SK-N-MC (cell line): ENCODE measurements at regions not wholly inside any gene's neighbourhood (a gene's known extent, or its start where the extent isn't known, plus 50 kb on each side); places are given as distances from the start of the nearest gene placed in this dataset.

Experiments used
- DNase-seq: peaks from one replicate; pipeline ENCODE4 v3.0.0-alpha.2; 2011; ENCODE audit warnings: low read depth, low spot score
- H3K27ac ChIP-seq: fragments of 200-600 bp; sonication (generic); 2 replicates; pipeline ENCODE4 v1.5.1; 2016; ENCODE audit warnings: mixed run types
- H3K36me3 ChIP-seq: fragments of 200-600 bp; sonication (generic); 2 replicates; pipeline ENCODE4 v1.6.1; 2017; ENCODE audit warnings: antibody characterized with exemption, low read length, mixed read lengths; ENCODE audit not compliant: insufficient read depth
- H3K4me3 ChIP-seq: fragments of 200-600 bp; sonication (generic); 2 replicates; pipeline ENCODE4 v1.5.1; 2016
- H3K9ac ChIP-seq: fragments of 200-600 bp; sonication (generic); 2 replicates; pipeline ENCODE4 v1.8.0; 2017; ENCODE audit warnings: mixed run types, mixed read lengths; ENCODE audit not compliant: insufficient read length
- H3K9me3 ChIP-seq: fragments of 200-600 bp; sonication (generic); 2 replicates; pipeline ENCODE4 v1.6.1; 2017; ENCODE audit warnings: low read depth, mild to moderate bottlenecking, antibody characterized with exemption, low read length, moderate library complexity, mixed read lengths
- EZH2 ChIP-seq: fragments of 200-600 bp; sonication (generic); IDR thresholded peaks from one replicate; pipeline ENCODE4 v1.6.1; 2017; ENCODE audit warnings: antibody characterized with exemption
- FOXP2 ChIP-seq: optimal IDR thresholded peaks from 2 replicates; pipeline ENCODE3; 2011; ENCODE audit warnings: mild to moderate bottlenecking, moderate library complexity; ENCODE audit not compliant: insufficient read depth; ENCODE audit errors: extremely low read length, control extremely low read depth
- POLR2AphosphoS5 ChIP-seq: IDR thresholded peaks from 2 replicates; pipeline ENCODE4 v1.6.1; 2012; ENCODE audit warnings: mild to moderate bottlenecking, low read depth, low read length, borderline replicate concordance

DNA sequence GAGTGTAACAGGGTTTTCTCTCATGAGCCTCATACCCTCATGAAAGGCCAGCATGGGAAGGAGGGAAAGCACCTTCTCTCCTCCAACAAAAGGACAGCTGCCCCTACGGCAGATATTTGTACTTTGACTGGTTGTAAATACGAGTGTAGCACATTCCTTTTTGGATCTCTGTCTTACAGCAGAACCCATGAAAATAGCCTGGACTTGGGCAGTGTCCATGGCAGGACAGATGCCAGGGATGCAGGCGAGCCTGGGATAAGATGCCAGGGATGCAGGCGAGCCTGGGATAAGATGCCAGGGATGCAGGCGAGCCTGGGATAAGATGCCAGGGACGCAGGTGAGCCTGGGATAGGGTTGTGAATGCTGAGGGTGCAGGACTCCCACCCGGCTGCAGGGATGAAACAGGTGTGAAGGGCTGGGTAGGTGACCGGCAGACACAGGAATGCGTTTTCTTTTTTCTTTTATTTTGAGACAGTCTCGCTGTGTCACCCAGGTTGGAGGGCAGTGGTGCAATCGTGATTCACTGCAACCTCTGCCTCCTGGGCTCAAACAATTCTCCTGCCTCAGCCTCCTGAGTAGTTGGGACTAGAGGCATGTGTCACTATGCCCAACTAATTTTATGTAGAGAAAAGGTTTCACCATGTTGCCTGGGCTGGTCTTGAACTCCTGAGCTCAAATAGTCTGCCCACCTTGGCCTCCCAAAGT lies 120.0 kb downstream of the BEGAIN start:
- Histone ChIP-seq H3K27ac (no peak overlapping the region), H3K9me3 (no peaks in the 10 kb centered on the region), H3K9ac (no peak overlapping the region), H3K4me3 (no peak overlapping the region), H3K36me3 (no peaks in the 10 kb centered on the region)
- no peak for TF ChIP-seq POLR2AphosphoS5
- no peak for TF ChIP-seq FOXP2
- no peak for TF ChIP-seq EZH2
- DNase-seq, result no peak

GRCh38 chr14:100467939-100468338 lies 119.3 kb downstream of the BEGAIN start:
- H3K27ac ChIP-seq, result no peak overlapping the region
- H3K9ac ChIP-seq, result no peak overlapping the region
- TF ChIP-seq POLR2AphosphoS5 (no peak), FOXP2 (no peak), EZH2 (no peak)
- H3K36me3 ChIP-seq, result no peaks in the 10 kb centered on the region
- no peak overlapping the region for H3K4me3 ChIP-seq
- H3K9me3 ChIP-seq, result no peaks in the 10 kb centered on the region
- DNase-seq, result no peak

DNA sequence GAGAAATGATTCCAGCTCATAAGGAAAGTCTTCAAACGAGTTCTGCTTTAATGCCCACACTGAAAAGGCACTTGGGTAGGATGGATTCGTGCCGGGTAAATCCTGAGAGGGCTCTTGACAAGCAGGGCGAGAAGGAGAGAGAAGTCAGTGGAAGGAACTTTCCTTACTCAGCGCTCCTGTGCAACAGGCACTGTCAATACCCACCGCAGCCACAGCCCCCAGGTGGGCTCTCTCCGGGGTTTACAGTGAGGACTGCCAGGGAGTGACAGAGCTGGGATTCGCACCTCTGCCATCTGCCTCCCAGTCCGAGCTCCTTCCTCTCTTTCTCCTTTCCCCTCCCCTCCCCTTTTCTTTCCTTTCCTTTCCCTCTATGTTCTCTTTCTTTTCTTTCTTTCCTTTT lies 118.7 kb downstream of the BEGAIN start:
- Histone ChIP-seq H3K36me3 (no peaks in the 10 kb centered on the region), H3K9me3 (no peaks in the 10 kb centered on the region), H3K27ac (no peak overlapping the region), H3K9ac (no peak overlapping the region), H3K4me3 (no peak overlapping the region)
- TF ChIP-seq EZH2 (no peak), FOXP2 (no peak), POLR2AphosphoS5 (no peak)
- DNase-seq, result no peak

- no peak overlapping the region for H3K9ac ChIP-seq
- TF ChIP-seq EZH2 (no peak), POLR2AphosphoS5 (no peak), FOXP2 (no peak)
- no peak overlapping the region for H3K27ac ChIP-seq
- no peaks in the 10 kb centered on the region for H3K36me3 ChIP-seq
- DNase-seq, result no peak
- no peak overlapping the region for H3K4me3 ChIP-seq
- H3K9me3 ChIP-seq, result no peaks in the 10 kb centered on the region
These were observed 117.3 kb downstream of the BEGAIN start for GRCh38 chr14:100469632-100470522.

DNA sequence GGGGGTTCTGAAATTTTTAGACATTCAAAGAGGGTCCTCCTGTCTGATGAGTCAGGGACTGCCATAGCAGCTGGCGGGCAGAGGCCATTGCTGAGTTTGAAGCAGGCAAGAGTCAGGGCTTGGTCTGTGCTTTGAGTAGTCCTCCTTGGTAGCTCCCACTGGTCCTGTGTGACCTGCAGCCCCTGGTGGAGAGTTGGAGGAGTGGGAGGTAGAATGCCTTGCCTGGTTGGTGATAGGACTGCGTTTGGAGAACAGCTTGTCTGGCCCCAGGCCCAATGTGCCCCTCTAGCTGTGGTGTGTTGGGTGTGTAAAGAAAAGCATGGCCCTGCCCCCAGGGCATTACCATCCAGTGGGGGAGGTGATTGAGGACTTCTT lies 116.7 kb downstream of the BEGAIN start:
- Histone ChIP-seq H3K9me3 (no peaks in the 10 kb centered on the region), H3K27ac (no peak overlapping the region), H3K9ac (no peak overlapping the region), H3K36me3 (no peaks in the 10 kb centered on the region), H3K4me3 (no peak overlapping the region)
- TF ChIP-seq POLR2AphosphoS5 (no peak), FOXP2 (no peak)
- no peak for DNase-seq

- Histone ChIP-seq H3K9ac (no peak overlapping the region), H3K4me3 (no peak overlapping the region), H3K36me3 (no peaks in the 10 kb centered on the region), H3K27ac (no peak overlapping the region), H3K9me3 (no peaks in the 10 kb centered on the region)
- TF ChIP-seq EZH2 (no peak), FOXP2 (no peak), POLR2AphosphoS5 (no peak)
- DNase-seq, result no peak
These were observed 115.7 kb downstream of the BEGAIN start for GRCh38 chr14:100471441-100472093.

DNA sequence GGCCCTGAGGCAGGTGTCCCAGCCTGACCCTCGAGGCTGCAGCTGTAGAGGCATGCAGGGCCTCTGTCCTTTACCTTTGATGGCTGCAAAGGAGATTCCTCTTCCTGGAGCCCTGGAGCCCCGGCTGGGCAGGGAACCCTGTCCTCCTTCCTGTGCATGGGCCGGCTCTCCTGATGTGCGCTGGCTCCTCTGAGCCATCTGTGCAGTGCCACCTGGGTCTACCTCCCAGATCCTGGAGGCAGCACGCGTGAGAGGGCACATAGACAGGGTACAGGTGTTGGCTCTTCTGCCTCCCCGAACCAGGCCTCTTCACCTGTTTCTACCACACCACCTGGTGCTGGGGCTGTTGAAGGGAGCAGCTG lies 115.1 kb downstream of the BEGAIN start:
- Histone ChIP-seq H3K9me3 (no peaks in the 10 kb centered on the region), H3K4me3 (no peak overlapping the region), H3K9ac (no peak overlapping the region), H3K36me3 (no peaks in the 10 kb centered on the region), H3K27ac (no peak overlapping the region)
- TF ChIP-seq FOXP2 (no peak), POLR2AphosphoS5 (no peak), EZH2 (no peak)
- no peak for DNase-seq

DNA sequence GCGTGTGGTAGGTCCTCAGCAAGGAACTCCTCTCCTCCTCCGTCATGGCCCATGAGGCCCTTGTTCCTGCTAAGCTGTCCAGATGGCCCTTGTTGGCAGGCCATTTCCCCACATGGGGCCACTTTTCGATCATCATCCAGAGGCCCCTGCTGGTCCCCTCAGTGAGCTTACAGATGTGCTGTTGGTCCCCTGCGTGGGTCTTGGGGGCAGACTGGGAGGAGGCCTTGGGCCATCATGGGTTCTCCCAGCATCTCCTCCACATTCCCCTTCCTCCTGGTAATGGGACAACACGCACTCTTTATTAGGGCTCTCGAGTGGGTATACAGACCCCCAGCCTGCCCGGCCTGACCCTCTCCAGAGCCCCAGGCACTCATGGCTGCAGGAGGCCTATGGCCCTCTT lies 114.7 kb downstream of the BEGAIN start:
- Histone ChIP-seq H3K9me3 (no peaks in the 10 kb centered on the region), H3K4me3 (no peak overlapping the region), H3K36me3 (no peaks in the 10 kb centered on the region), H3K27ac (no peak overlapping the region), H3K9ac (no peak overlapping the region)
- DNase-seq, result no peak
- TF ChIP-seq FOXP2 (no peak), EZH2 (no peak), POLR2AphosphoS5 (no peak)
